ENCODE measurements at regions not wholly inside any gene's neighbourhood (a gene's known extent, or its start where the extent isn't known, plus 50 kb on each side); places are given as distances from the start of the nearest gene placed in this dataset.

DNA sequence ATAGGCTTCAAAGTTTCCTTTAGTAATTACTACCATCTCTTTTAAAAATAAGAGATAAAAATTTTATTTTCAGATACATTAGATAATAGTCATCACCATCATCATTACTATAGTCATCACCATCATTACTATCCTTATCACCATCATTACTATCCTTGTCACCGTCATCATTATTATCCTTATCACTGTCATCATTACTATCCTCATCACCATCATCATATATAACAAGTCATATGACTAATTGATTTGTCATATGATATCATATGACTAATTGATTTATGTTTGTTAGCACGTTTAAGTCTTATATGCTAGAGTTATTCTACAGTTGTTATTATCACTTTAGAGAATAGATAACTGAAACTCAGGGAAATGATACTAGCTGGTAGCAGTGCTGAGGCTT lies 382.1 kb upstream of the CDH18 start:
- no peak for DNase-seq (ENCODE audit: low spot score)
- TF ChIP-seq CTCF (IDR thresholded peaks at IDR 0.05): no peak
- no peak for ATAC-seq (ENCODE audit: low FRiP score)

DNA sequence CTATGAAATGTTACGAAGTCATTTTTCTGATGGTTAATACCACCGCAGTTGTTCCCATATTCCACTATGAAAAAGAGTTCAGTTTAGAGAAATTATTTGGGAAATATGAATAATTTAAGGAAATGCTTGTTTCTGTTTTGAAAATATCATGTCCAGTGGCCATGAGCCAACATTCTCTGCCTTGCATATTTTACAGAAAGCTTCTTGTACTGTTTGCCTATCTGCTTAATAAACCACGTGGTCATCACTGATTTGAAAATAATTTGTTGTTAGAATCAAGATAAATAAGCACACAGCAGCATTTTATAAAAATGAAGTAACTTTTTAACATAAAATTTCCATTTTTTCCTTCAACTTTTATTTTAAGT lies 381.5 kb upstream of the CDH18 start:
- no peak for TF ChIP-seq CTCF (IDR thresholded peaks at IDR 0.05)
- DNase-seq (ENCODE audit: low spot score) (no peak), ATAC-seq (ENCODE audit: low FRiP score) (no peak)

DNA sequence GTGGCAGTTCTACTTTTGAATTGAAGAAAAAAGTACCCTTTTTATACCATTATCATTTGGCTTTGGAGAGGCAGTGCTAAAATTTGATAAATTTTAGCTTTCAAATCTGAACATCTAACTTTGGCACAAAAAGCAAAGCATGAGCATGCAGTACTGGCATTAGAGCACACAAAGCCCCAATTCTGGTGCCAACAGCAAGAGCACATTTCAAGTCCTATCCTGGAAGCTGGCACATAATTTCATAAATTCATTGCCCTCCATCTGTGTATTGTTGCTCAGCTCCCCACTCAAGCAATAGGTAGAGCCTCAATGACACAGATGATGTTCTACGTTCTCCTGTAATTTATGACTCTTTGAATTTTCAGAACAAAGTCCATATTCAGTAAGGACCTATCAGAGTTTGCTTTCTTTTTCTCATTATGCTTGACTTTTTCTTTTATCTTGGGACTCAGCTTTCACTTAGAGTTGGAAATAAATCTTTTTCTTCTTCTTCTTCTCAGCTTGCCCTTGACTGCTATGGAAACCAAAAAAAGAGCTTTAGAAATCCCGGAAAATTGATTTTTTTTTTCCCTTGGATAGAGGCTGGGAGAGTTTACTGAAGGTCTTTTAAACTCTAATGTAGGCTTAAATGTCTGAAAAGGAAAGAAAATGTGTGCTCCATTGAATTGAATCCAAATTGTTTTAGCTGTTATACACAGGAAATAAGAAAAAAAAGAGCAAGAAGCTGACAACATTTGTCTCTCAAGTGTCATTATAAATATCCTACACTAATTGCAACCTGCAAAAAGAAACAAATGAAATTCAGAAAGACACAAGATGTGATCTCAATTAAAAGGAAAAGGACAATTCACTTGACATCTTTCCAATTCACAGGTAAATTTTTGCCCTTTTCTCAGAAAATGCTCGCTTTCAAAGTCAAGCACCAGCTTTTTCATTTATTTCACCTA lies 380.8 kb upstream of the CDH18 start:
- ATAC-seq (ENCODE audit: low FRiP score) (no peak), DNase-seq (ENCODE audit: low spot score) (no peak)
- no peak for TF ChIP-seq CTCF (IDR thresholded peaks at IDR 0.05)

DNA sequence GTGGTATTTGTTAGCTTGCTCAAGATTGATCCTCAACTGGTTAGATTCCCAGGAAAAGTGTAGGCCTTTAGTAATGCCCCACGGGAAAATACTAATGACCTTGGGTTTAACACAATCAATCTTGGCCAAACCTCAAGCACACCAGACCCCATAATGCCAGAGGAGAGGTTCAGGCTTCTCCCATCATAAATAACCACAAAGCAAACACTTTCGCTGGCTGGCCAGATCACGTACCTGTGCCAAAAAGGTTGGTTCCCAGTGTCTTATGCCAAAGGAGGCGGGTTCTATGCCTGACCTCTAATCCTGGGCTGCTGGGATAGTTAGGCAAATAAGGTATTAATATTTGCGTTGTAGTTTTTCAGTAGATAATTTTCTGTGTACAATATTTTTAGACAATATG lies 379.2 kb upstream of the CDH18 start:
- no peak for TF ChIP-seq CTCF (IDR thresholded peaks at IDR 0.05)
- no peak for ATAC-seq (ENCODE audit: low FRiP score)
- no peak for DNase-seq (ENCODE audit: low spot score)

DNA sequence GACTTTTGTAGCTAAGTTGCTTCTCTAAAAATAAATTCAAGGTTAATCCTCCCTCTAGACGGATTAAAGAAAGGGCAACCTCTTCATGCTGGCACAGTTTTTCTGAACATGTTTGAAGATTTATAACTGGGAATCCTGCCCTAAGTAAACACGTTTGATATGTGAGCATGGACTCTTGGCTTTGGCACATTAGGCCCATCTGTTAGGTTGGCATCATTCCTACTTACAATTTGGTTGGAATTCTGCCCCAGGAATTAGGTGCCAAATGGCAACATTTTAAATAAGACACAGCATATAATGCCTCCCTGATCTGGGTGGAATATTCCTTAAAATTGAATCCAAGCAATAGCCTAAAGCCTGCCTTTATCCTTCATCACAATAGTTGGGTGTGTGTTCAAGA lies 372.3 kb upstream of the CDH18 start:
- ATAC-seq (ENCODE audit: low FRiP score) (no peak), DNase-seq (ENCODE audit: low spot score) (no peak)
- no peak for TF ChIP-seq CTCF (IDR thresholded peaks at IDR 0.05)

- ATAC-seq (ENCODE audit: low FRiP score) (no peak), DNase-seq (ENCODE audit: low spot score) (no peak)
- no peak for TF ChIP-seq CTCF (IDR thresholded peaks at IDR 0.05)
These were observed 371.4 kb upstream of the CDH18 start for GRCh38 chr5:20359377-20359776.

DNA sequence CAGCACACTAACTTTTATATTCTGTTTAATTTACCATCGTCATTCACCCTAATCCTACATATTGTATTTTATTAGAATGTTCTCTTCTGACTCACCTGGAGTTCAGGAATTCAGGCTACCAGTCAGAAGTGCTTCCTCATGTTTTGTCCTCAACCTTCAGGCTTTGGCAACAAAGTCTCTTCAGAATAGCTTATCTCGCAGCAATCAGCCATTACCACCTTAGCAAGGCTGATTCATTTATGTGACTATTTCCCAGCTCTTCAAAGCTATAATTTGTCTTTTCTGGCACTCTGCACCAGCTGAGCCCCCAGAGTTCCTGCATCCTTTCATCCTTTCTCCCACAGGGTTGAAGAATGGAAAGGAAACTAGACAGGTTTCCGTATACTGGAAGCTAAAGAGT lies 365.5 kb upstream of the CDH18 start:
- no peak for ATAC-seq (ENCODE audit: low FRiP score)

More for the DNA sequence above, 365.5 kb upstream of the CDH18 start:
- no peak for TF ChIP-seq CTCF (IDR thresholded peaks at IDR 0.05)
- DNase-seq (ENCODE audit: low spot score): no peak
